Lower leg skin (tissue), 4 donors: ENCODE measurements at regions not wholly inside any gene's neighbourhood (a gene's known extent, or its start where the extent isn't known, plus 50 kb on each side); places are given as distances from the start of the nearest gene placed in this dataset.

ENCODE experiments used
- DNase-seq, 2 donors: peaks; one replicate each; pipeline ENCODE4 v3.0.0-alpha.2; 2019; ENCODE audit warnings: low spot score in 2 of 2
- H3K4me3 ChIP-seq: fragments of 200-600 bp; sonication (generic); 2 replicates; pipeline ENCODE4 v1.5.1; 2017; ENCODE audit warnings: mild to moderate bottlenecking, low read depth; ENCODE audit not compliant: poor library complexity, severe bottlenecking
- POLR2A ChIP-seq, 2 donors: fragments of 450-650 bp; IDR thresholded peaks; one replicate each; pipeline ENCODE4 v1.6.1; 2016 to 2017; ENCODE audit warnings: antibody characterized with exemption in 2 of 2, mild to moderate bottlenecking in 1 of 2, moderate library complexity in 1 of 2
- WGBS, 2 donors: methylation state at CpG; one replicate each; pipeline ENCODE4 v1.1.5; 2018; 5-methylcytosine and 5-hydroxymethylcytosine counted together
- intact Hi-C: fragments of 100-400 bp; cut with DNase I; formaldehyde crosslinking; loops from one replicate; pipeline ENCODE4 v1.15.0; 2023; ENCODE audit warnings: low total_unique reads
- TF ChIP-seq, protein P1 (sequence below), 3 donors: fragments of 450-650 bp; IDR thresholded peaks; one replicate each; pipeline ENCODE4 v1.5.1; 2016; ENCODE audit warnings: antibody characterized with exemption in 3 of 3, mild to moderate bottlenecking in 3 of 3, moderate library complexity in 2 of 3

DNA sequence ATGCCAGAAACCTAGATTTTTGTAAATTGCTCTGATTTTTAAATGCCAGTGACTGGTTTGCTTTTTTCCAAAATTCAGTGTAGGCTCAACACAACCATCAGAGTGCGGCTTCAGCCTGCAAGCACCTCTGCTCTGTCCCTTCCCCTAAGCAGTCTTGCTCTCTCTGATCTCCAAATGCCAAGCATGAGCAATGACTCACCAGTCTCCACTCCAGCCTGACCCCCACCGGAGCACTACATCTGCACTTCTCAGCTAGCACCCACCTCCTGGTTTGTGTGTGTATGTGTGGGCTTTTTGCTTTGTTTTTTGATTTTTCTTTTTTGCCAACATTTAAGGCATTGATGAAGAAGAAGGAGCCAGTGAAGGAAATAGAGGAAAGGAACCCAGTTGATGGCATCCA, 61.4 kb upstream of the ADRA1B start:
- intact Hi-C loops = no loop called here
- no peak overlapping the region for H3K4me3 ChIP-seq
- 91 to 97% methylated on average over 2 of the region's 2 CpGs for WGBS, 2 donors
- no peak for TF ChIP-seq POLR2A (IDR thresholded peaks at IDR 0.05)
- TF ChIP-seq, protein P1, sequence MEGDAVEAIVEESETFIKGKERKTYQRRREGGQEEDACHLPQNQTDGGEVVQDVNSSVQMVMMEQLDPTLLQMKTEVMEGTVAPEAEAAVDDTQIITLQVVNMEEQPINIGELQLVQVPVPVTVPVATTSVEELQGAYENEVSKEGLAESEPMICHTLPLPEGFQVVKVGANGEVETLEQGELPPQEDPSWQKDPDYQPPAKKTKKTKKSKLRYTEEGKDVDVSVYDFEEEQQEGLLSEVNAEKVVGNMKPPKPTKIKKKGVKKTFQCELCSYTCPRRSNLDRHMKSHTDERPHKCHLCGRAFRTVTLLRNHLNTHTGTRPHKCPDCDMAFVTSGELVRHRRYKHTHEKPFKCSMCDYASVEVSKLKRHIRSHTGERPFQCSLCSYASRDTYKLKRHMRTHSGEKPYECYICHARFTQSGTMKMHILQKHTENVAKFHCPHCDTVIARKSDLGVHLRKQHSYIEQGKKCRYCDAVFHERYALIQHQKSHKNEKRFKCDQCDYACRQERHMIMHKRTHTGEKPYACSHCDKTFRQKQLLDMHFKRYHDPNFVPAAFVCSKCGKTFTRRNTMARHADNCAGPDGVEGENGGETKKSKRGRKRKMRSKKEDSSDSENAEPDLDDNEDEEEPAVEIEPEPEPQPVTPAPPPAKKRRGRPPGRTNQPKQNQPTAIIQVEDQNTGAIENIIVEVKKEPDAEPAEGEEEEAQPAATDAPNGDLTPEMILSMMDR (IDR thresholded peaks at IDR 0.05) = no peak
- DNase-seq = no peak

DNA sequence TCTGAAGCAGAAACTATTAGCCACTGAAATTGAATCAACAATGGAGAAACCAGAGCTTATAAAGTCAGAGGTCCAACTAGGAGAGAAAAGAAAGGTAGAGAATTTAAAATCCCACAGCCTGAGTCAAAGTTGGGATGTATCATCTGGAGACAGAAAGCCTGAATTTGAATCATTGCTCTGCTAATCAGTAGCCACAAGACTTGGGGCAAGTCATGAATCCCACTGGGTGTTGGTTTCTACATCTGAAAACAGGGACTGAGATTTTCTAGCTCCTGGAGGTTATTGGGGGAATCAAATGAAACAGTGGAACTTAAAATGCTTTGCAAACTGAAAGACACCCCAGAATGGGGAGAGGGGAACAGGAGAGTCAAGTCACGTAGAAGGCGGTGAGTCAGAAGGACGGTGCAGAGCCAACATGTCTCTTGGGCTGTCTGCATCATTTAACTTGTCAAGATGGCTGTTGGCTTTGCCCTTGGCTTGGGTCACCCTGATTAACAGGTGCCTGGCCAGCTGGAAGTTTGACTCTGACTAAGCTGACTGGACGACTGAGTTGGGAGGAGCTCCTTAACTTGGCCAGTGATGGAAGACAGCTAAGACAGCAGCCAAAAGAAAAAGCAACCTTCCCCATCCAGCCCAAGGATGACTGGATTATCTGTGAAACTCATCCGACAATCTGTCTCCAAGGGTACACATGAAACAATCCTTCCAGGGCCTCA, 60.6 kb upstream of the ADRA1B start:
- TF ChIP-seq POLR2A (IDR thresholded peaks at IDR 0.05) = no peak
- TF ChIP-seq, protein P1 (IDR thresholded peaks at IDR 0.05) = no peak
- intact Hi-C loops = no loop called here
- no peak overlapping the region for H3K4me3 ChIP-seq
- WGBS, 2 donors = 61 to 65% methylated on average over 5 of the region's 5 CpGs
- DNase-seq = no peak

DNA sequence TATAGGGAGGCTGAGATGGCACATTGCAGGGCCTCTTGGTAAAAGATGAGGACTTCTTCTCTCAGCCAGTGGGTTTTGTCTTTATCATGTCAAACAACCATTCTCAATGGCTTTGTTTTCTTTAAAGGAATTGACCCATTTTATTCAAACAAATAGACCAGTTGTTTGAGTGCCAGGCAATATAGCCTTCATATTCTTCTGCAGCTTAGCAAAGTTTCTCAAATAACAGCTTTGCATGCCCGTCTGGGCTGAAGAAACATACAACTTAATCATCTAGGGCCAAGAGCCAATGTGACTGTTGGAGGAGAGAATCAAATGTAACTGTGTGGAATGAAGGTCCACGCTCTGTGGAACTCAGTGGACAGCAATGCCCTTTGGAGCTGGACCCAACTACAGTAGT, 57.4 kb upstream of the ADRA1B start:
- no peak overlapping the region for H3K4me3 ChIP-seq
- 79 to 80% methylated on average over 2 of the region's 2 CpGs for WGBS, 2 donors
- DNase-seq = no peak
- TF ChIP-seq, protein P1 (IDR thresholded peaks at IDR 0.05) = no peak
- no peak for TF ChIP-seq POLR2A (IDR thresholded peaks at IDR 0.05)
- intact Hi-C loops = no loop called here

DNA sequence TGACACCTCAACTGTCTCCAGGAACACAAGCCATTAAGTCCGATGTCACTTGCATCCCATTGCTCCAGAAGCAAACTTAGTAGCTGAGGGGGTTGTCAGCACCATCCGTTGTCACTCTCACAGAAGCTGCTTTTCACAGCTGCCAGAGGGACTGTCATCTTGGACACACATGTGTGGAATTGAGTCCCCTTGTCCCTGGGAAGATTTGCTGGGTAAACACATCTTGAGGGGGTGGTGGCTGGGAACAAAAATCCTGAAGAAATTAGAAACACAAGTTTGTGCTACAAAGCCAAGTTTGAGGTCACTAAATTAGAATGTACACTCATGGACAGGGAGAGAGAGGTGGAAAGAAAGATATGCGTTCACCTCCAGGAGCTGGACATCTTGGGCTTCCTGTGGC, 55.2 kb upstream of the ADRA1B start:
- 37 to 57% methylated on average over 3 of the region's 3 CpGs for WGBS, 2 donors
- no peak overlapping the region for H3K4me3 ChIP-seq
- TF ChIP-seq, protein P1 (IDR thresholded peaks at IDR 0.05) = no peak
- TF ChIP-seq POLR2A (IDR thresholded peaks at IDR 0.05) = no peak
- intact Hi-C loops = no loop called here
- peak in 1 of 2 donors; percentile 49 for DNase-seq

DNA sequence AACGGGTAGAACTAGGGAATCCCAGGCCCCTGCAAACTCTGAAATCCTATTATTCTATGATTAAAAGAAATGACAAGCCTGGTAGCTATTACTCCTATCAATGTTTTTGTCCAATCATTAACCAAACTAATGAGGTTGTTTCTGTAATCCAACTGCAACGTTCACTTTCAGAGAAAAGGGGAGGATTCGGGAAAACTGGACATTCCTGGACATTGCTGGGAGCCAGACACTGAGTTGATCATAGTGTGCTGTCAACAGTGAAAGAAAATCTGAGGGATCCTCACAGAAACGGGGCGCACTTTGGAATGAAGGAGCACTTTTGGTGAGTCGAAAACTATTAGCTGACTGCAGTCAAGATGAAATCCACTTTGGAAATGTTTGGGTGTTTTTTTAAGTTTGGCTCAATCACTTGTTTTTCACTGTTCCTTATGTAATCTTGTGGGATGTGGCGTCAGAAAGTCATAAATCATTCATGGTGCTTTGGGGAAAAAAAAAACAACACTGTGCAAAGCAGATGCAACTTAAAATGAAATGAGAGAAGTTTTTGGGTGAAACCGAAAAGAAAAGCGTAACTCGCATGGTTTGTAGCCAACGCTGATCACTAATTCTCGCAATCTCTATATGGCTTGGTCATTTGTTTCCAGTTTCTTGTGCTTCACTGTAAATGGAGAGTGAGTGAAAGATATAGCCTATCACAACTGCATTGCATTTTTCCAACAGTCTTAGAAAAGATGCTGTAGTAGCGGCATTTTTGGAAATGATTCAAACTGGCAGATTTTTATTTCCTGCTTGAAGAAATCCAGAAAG, 51.2 kb upstream of the ADRA1B start:
- TF ChIP-seq, protein P1 (IDR thresholded peaks at IDR 0.05) = no peak
- TF ChIP-seq POLR2A (IDR thresholded peaks at IDR 0.05) = no peak
- no peak for DNase-seq
- WGBS, 2 donors = 24 to 28% methylated on average over 13 of the region's 13 CpGs
- intact Hi-C loops = no loop called here
- H3K4me3 ChIP-seq = no peak overlapping the region
